Panc1 (cell line): ENCODE measurements at regions not wholly inside any gene's neighbourhood (a gene's known extent, or its start where the extent isn't known, plus 50 kb on each side); places are given as distances from the start of the nearest gene placed in this dataset.
A peak's percentile ranks its signal among the peaks of the same experiment; 100 is the strongest.
"Not testable (repeated sequence)": the region's sequence is repeated elsewhere in the genome, so short reads cannot be mapped to it uniquely, and the experiment has no call there.

Experiments used
- ATAC-seq: fragments of 200-7000 bp; cut with Tn5 transposase; 2 replicates; pipeline ENCODE4 v1.9.1; 2020; ENCODE audit warnings: mild to moderate bottlenecking, moderate library complexity
- BruUV-seq: library from RNA; stranded (reverse); fragments of 400-500 nt; replicated peaks from 2 replicates; lab custom pipeline; 2021; lab: Mats Ljungman, UMichigan
- CTCF ChIA-PET: fragments of 300-600 bp; sonication (Branson Sonifier 250); formaldehyde crosslinking; loops from one replicate; lab custom pipeline; 2022; ENCODE audit warnings: antibody characterized with exemption; lab: Charles Lee
- POLR2A ChIA-PET: fragments of 300-600 bp; sonication (Branson Sonifier 250); formaldehyde crosslinking; loops from one replicate; lab custom pipeline; 2022; ENCODE audit warnings: antibody characterized with exemption; lab: Charles Lee
- DNase-seq: peaks from one replicate; pipeline ENCODE4 v3.0.0-alpha.2; 2010; ENCODE audit warnings: low read depth, low spot score
- H3K27ac ChIP-seq: 2 replicates; pipeline ENCODE4 v1.5.1; 2011; ENCODE audit warnings: mild to moderate bottlenecking, low read length, inconsistent platforms
- H3K27me3 ChIP-seq: fragments of 200-500 bp; sonication (Bioruptor generic); 2 replicates; pipeline ENCODE4 v1.6.0; 2014; ENCODE audit warnings: low read length, inconsistent platforms; ENCODE audit not compliant: control insufficient read depth, insufficient read depth
- H3K36me3 ChIP-seq: fragments of 200-500 bp; sonication (Bioruptor generic); 2 replicates; pipeline ENCODE4 v1.5.1; 2014; ENCODE audit warnings: inconsistent platforms, mild to moderate bottlenecking, low read length, moderate library complexity; ENCODE audit not compliant: control insufficient read depth, insufficient read depth
- H3K4me1 ChIP-seq: 2 replicates; pipeline ENCODE4 v1.5.1; 2011; ENCODE audit warnings: inconsistent platforms, mild to moderate bottlenecking, low read length, moderate library complexity; ENCODE audit not compliant: control insufficient read depth, insufficient read depth
- H3K4me3 ChIP-seq, 2 experiments: 2 replicates each; pipeline ENCODE4 v1.5.1; 2011 to 2012; ENCODE audit warnings: low read depth in 2 of 2, low read length in 2 of 2, mild to moderate bottlenecking in 2 of 2, inconsistent platforms in 1 of 2, moderate library complexity in 1 of 2
- H3K9me3 ChIP-seq: fragments of 200-500 bp; sonication (Bioruptor generic); 2 replicates; pipeline ENCODE4 v1.5.1; 2014; ENCODE audit warnings: low read depth, mild to moderate bottlenecking, inconsistent platforms, low read length, moderate library complexity; ENCODE audit not compliant: control insufficient read depth, insufficient read depth
- CTCF ChIP-seq: fragments of 450-650 bp; IDR thresholded peaks from 2 replicates; pipeline ENCODE4 v1.5.1; 2017; ENCODE audit warnings: mild to moderate bottlenecking
- POLR2AphosphoS5 ChIP-seq: IDR thresholded peaks from 2 replicates; pipeline ENCODE4 v1.6.1; 2012; ENCODE audit warnings: mild to moderate bottlenecking, low read depth, low read length, moderate library complexity
- REST ChIP-seq, 2 experiments: IDR thresholded peaks; 2 replicates each; pipeline ENCODE4 v1.6.1; 2011 to 2012; ENCODE audit warnings: low read depth in 2 of 2, control low read depth in 1 of 2, low read length in 1 of 2, mild to moderate bottlenecking in 1 of 2, moderate library complexity in 1 of 2; ENCODE audit not compliant: insufficient read depth in 1 of 2
- SIN3A ChIP-seq: IDR thresholded peaks from 2 replicates; pipeline ENCODE4 v1.6.1; 2012; ENCODE audit warnings: low read depth, mild to moderate bottlenecking, low read length, moderate library complexity, borderline replicate concordance; ENCODE audit not compliant: insufficient read depth
- TCF7L2 ChIP-seq: IDR thresholded peaks from 2 replicates; pipeline ENCODE4 v1.6.1; 2011; ENCODE audit warnings: mild to moderate bottlenecking, low read depth, low read length, inconsistent platforms
- in situ Hi-C: cut with HindIII; loops from 2 replicates; pipeline ENCODE4 v1.10.0; 2016; ENCODE audit warnings: low sequenced_read_pairs, low pct_unique_long_range_greater_than_20kb
- intact Hi-C: fragments of 100-400 bp; cut with micrococcal nuclease; formaldehyde crosslinking; loops from one replicate; pipeline ENCODE4 v1.10.0; 2022; ENCODE audit not compliant: unreplicated experiment

DNA sequence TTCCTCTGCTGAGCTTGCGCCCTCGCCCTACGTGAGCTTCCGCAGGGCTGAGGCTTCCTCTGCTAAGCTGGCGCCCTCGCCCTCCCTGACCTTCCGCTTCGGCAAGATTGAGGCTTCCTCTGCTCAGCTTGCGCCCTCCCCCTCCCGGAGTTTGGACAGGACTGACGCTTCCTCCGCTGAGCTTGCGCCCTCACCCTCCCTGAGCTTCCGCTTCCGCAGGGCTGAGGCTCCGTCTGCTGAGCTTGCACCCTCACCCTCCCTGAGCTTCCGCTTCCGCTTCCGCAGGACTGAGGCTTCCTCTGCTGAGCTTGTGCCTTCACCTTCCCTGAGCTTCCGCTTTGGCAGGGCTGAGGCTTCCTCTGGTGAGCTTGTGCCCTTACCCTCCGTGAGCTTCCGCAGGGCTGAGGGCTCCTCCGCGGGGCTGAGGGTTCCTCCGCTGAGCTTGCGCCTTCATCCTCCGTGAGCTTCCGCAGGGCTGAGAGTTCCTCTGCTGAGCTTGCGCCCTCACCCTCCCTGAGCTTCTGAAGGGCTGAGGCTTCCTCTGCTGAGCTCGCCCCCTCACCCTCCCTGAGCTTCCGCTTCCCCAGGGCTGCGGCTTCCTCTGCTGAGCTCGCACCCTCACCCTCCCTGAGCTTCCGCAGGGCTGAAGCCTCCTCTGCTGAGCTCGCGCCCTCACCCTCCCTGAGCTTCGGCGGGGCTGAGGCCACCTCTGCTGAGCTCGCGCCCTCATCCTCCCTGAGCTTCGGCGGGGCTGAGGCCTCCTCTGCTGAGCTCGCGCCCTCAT is 753.6 kb upstream of the TPTE start:
- CTCF ChIA-PET: no interaction called here
- DNase-seq (no peak), ATAC-seq (no peak)
- intact Hi-C loops (no loop called here), in situ Hi-C loops (no loop called here)
- BruUV-seq: no TSS peak
- no peak for TF ChIP-seq CTCF
- TF ChIP-seq REST (IDR thresholded peaks at IDR 0.05; ENCODE audit: insufficient read depth in 1 of 2, low read depth in 2 of 2, low read length in 1 of 2): no peak
- no peak for TF ChIP-seq TCF7L2
- no peak for TF ChIP-seq POLR2AphosphoS5
- TF ChIP-seq SIN3A: no peak
- Histone ChIP-seq H3K27me3 (no peaks in the 10 kb centered on the region), H3K36me3 (no peaks in the 10 kb centered on the region), H3K4me3 (peak overlapping the region in 1 of 2 experiments; percentile 27; a peak in 1 of 4 replicates), H3K4me1 (no peaks in the 10 kb centered on the region), H3K9me3 (no peaks in the 10 kb centered on the region), H3K27ac (no peak overlapping the region)
- POLR2A ChIA-PET: no interaction called here

DNA sequence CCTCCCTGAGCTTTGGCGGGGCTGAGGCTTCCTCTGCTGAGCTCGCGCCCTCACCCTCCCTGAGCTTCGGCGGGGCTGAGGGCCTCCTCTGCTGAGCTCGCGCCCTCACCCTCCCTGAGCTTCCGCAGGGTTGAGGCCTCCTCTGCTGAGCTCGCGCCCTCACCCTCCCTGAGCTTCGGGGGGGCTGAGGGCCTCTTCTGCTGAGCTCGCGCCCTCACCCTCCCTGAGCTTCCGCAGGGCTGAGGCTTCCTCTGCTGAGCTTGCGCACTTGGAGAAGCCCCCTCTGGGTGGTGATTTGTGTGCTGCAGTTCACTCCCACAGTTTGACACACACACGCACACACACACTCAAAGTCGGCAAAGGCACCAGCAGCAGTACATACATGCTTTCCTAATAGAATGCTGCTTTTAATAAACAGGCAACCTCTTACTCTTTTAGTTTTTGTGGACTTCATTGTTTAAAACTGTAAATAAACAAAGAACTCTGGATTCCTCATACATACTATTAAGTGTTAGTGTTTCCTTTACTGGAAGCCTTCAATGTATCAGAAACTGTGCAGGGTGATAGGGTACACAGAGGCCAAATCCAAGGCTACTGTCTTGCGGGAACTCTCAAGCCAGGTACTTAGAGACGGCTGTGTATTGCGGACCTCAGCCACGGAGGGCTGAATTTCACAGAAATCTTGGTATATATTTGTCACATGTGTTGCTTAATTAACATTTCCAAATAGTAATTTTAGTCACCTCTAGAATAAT is 752.8 kb upstream of the TPTE start:
- H3K27me3 ChIP-seq, H3K36me3 ChIP-seq, BruUV-seq, DNase-seq, H3K4me1 ChIP-seq, H3K4me3 ChIP-seq, POLR2A ChIA-PET, H3K9me3 ChIP-seq, in situ Hi-C loops, intact Hi-C loops, CTCF ChIA-PET, ATAC-seq, H3K27ac ChIP-seq: not testable (repeated sequence)

DNA sequence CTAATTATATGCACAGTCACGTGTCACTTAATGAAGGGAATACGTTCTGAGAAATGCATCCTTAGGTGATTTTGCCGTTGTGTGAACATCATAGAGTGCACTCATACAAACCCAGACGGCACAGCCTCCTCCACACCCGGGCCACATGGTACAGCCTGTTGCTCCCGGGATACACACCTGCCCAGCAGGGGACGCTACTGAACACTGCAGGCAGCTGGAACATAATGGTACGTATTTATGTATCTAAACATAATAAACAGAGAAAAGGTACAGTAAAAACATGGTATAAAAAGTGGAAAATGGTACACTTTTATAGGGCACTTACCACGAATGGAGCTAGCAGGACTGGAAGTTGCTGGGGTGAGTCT is 752.3 kb upstream of the TPTE start:
- DNase-seq, H3K9me3 ChIP-seq, ATAC-seq, H3K4me3 ChIP-seq, BruUV-seq, H3K27me3 ChIP-seq, in situ Hi-C loops, H3K36me3 ChIP-seq, POLR2A ChIA-PET, intact Hi-C loops, CTCF ChIA-PET, H3K4me1 ChIP-seq, H3K27ac ChIP-seq: not testable (repeated sequence)

- H3K27me3 ChIP-seq, CTCF ChIA-PET, ATAC-seq, POLR2A ChIA-PET, H3K27ac ChIP-seq, H3K4me1 ChIP-seq, in situ Hi-C loops, DNase-seq, intact Hi-C loops, H3K36me3 ChIP-seq, H3K4me3 ChIP-seq, BruUV-seq, H3K9me3 ChIP-seq: not testable (repeated sequence)
These were observed 751.4 kb upstream of the TPTE start for GRCh38 chr21:9769718-9770690.
